K562 (cell line): ENCODE measurements at regions not wholly inside any gene's neighbourhood (a gene's known extent, or its start where the extent isn't known, plus 50 kb on each side); places are given as distances from the start of the nearest gene placed in this dataset.

Experiments
- ATAC-seq: fragments of 200-7000 bp; cut with Tn5 transposase; 3 replicates; pipeline ENCODE4 v1.9.1; 2020; ENCODE audit warnings: moderate library complexity
- BruUV-seq: library from RNA; stranded (reverse); fragments of 400-500 nt; replicated peaks from 2 replicates; lab custom pipeline; 2021; lab: Mats Ljungman, UMichigan
- CTCF ChIA-PET: fragments of 300-600 bp; formaldehyde crosslinking; extraction: SDS; loops from one replicate; lab custom pipeline; 2021; ENCODE audit warnings: low intra/inter-chr PET ratio; lab: Yijun Ruan, JAX
- POLR2A ChIA-PET: fragments of 300-600, 350-650 bp; sonication (Branson Sonifier 250); formaldehyde crosslinking; extraction: SDS; loops from one replicate; lab custom pipeline; 2021; ENCODE audit warnings: antibody characterized with exemption, inconsistent platforms; lab: Yijun Ruan, JAX
- DNase-seq, 4 experiments: peaks; one replicate each; pipeline versions ENCODE4 v3.0.0 to v3.0.0-alpha.2; 2011 to 2018; ENCODE audit warnings: low spot score in 3 of 4, mixed read lengths in 3 of 4; ENCODE audit errors: extremely low read depth in 1 of 4
- FAIRE-seq: peaks from 2 replicates; lab custom pipeline; 2011; peaks lifted over from hg19 to GRCh38; lab: Jason Lieb, UNC
- H2AFZ ChIP-seq: 2 replicates; pipeline ENCODE4 v1.6.0; 2011; ENCODE audit warnings: low read depth, low read length, control low read depth, inconsistent platforms
- H3K27ac ChIP-seq: fragments of 200-600 bp; 3 replicates; pipeline ENCODE4 v1.8.0; 2011; ENCODE audit warnings: low read depth, mild to moderate bottlenecking, control low read depth, inconsistent platforms, low read length, moderate library complexity, mixed read lengths; ENCODE audit errors: extremely low read depth
- H3K27me3 ChIP-seq, 2 experiments: fragments of 300-600 bp in 1 of 2; 2 replicates in 1 of 2; 3 replicates in 1 of 2; pipeline versions ENCODE4 v1.6.0 to v1.8.0; 2011; ENCODE audit warnings: inconsistent platforms in 2 of 2, low read length in 2 of 2, mild to moderate bottlenecking in 1 of 2, mixed read lengths in 1 of 2, moderate library complexity in 1 of 2; ENCODE audit not compliant: control insufficient read depth in 2 of 2, insufficient read depth in 2 of 2
- H3K36me3 ChIP-seq: fragments of 300-600 bp; 3 replicates; pipeline ENCODE4 v1.8.0; 2011; ENCODE audit warnings: mild to moderate bottlenecking, low read length, inconsistent platforms; ENCODE audit not compliant: control insufficient read depth, insufficient read depth
- H3K4me1 ChIP-seq, 2 experiments: fragments of 200-600 bp in 1 of 2; replicated peaks in 1 of 2; 2 replicates in 1 of 2; 3 replicates in 1 of 2; pipeline versions ENCODE4 v1.5.1 to v1.8.0; 2011; ENCODE audit warnings: inconsistent platforms in 2 of 2, low read length in 2 of 2, mild to moderate bottlenecking in 1 of 2, mixed read lengths in 1 of 2, moderate library complexity in 1 of 2; ENCODE audit not compliant: control insufficient read depth in 2 of 2, insufficient read depth in 2 of 2
- H3K4me2 ChIP-seq: 2 replicates; pipeline ENCODE4 v1.6.1; 2011; ENCODE audit warnings: low read length, control low read depth, inconsistent platforms, mixed read lengths; ENCODE audit not compliant: insufficient read depth
- H3K4me3 ChIP-seq: fragments of 200-600 bp; sonication (generic), shearing (Covaris generic); 2 replicates; pipeline ENCODE4 v1.5.1; 2016; ENCODE audit warnings: control low read depth, inconsistent platforms
- H3K79me2 ChIP-seq: fragments of 200-600 bp; 3 replicates; pipeline ENCODE4 v1.8.0; 2011; ENCODE audit warnings: low read length, inconsistent platforms; ENCODE audit not compliant: control insufficient read depth, insufficient read depth
- H3K9ac ChIP-seq, 2 experiments: 2 replicates each; pipeline versions ENCODE4 v1.6.0 to v1.6.1; 2011; ENCODE audit warnings: low read depth in 2 of 2, low read length in 2 of 2, control low read depth in 1 of 2, inconsistent platforms in 1 of 2, mild to moderate bottlenecking in 1 of 2, mixed read lengths in 1 of 2; ENCODE audit not compliant: insufficient read depth in 1 of 2
- H3K9me1 ChIP-seq: one replicate; pipeline ENCODE4 v1.6.0; 2011; ENCODE audit warnings: inconsistent platforms, mild to moderate bottlenecking, low read length, moderate library complexity; ENCODE audit not compliant: control insufficient read depth, insufficient read depth
- H3K9me3 ChIP-seq: replicated peaks from 2 replicates; pipeline ENCODE4 v1.5.1; 2011; ENCODE audit warnings: low read depth, low read length, inconsistent platforms; ENCODE audit not compliant: control insufficient read depth, insufficient read depth
- H4K20me1 ChIP-seq: replicated peaks from 2 replicates; pipeline ENCODE4 v1.6.1; 2011; ENCODE audit warnings: low read length, inconsistent platforms, mixed read lengths; ENCODE audit not compliant: control insufficient read depth, insufficient read depth
- AFF4 ChIP-seq: sonication (generic); formaldehyde crosslinking; IDR thresholded peaks from 2 replicates; pipeline ENCODE4 v1.8.0; 2023; ENCODE audit warnings: mild to moderate bottlenecking, missing genetic modification reagents
- ARID1B ChIP-seq: fragments of 450-650 bp; IDR thresholded peaks from 2 replicates; pipeline ENCODE4 v1.6.1; 2016; ENCODE audit warnings: antibody characterized with exemption, mild to moderate bottlenecking, inconsistent platforms
- CBFA2T3 ChIP-seq: fragments of 450-650 bp; IDR thresholded peaks from 2 replicates; pipeline ENCODE4 v1.6.1; 2017
- CTCF ChIP-seq, 3 experiments: IDR thresholded peaks in 2 of 3; conservative IDR thresholded peaks in 1 of 3; 2 replicates each; pipeline ENCODE4 v1.5.1; 2011 to 2012; ENCODE audit warnings: low read length in 3 of 3, mild to moderate bottlenecking in 3 of 3, control low read depth in 2 of 3, improper control_type of control experiment in 1 of 3, inconsistent platforms in 1 of 3, low read depth in 1 of 3, mixed read lengths in 1 of 3, moderate library complexity in 1 of 3; ENCODE audit not compliant: insufficient read depth in 2 of 3
- ETV6 ChIP-seq, 3 experiments: fragments of 150-350 bp in 1 of 3; sonication (generic) in 1 of 3; formaldehyde crosslinking in 1 of 3; IDR thresholded peaks; 2 replicates each; pipeline versions ENCODE4 v1.6.1 to v1.8.0; 2014 to 2022; ENCODE audit warnings: borderline replicate concordance in 2 of 3, low read depth in 2 of 3, antibody characterized with exemption in 1 of 3, low read length in 1 of 3, mild to moderate bottlenecking in 1 of 3, missing genetic modification reagents in 1 of 3
- GATA2 ChIP-seq: sonication (generic); formaldehyde crosslinking; IDR thresholded peaks from 2 replicates; pipeline ENCODE4 v1.4.0; 2020; ENCODE audit warnings: mild to moderate bottlenecking, missing genetic modification reagents
- PPARD ChIP-seq: fragments of 250-450 bp; sonication (Bioruptor Pico); IDR thresholded peaks from 2 replicates; pipeline ENCODE4 v1.8.0; 2022; ENCODE audit warnings: inconsistent platforms, mild to moderate bottlenecking, moderate library complexity
- RBM14 ChIP-seq: fragments of 200-400 bp; formaldehyde crosslinking; IDR thresholded peaks from 2 replicates; pipeline ENCODE4 v1.6.1; 2018; ENCODE audit warnings: low read depth, mild to moderate bottlenecking, low read length, moderate library complexity, borderline replicate concordance; ENCODE audit not compliant: insufficient read depth
- SIN3B ChIP-seq: fragments of 450-650 bp; IDR thresholded peaks from 2 replicates; pipeline ENCODE4 v1.6.1; 2017; ENCODE audit warnings: low read depth, mild to moderate bottlenecking, moderate library complexity
- SMAD4 ChIP-seq: fragments of 250-450 bp; sonication (Bioruptor Pico); conservative IDR thresholded peaks from 2 replicates; pipeline ENCODE4 v1.8.0; 2021; ENCODE audit warnings: inconsistent platforms, mild to moderate bottlenecking, moderate library complexity
- SRSF7 ChIP-seq: fragments of 200-400 bp; formaldehyde crosslinking; optimal IDR thresholded peaks from 2 replicates; pipeline ENCODE3; 2017; ENCODE audit warnings: mild to moderate bottlenecking, low read depth, low read length
- TFE3 ChIP-seq: fragments of 450-650 bp; formaldehyde crosslinking; IDR thresholded peaks from 2 replicates; pipeline ENCODE4 v1.4.0; 2020; ENCODE audit warnings: mild to moderate bottlenecking, mixed read lengths
- ZNF124 ChIP-seq: sonication (generic); formaldehyde crosslinking; IDR thresholded peaks from 2 replicates; pipeline ENCODE4 v1.8.1; 2022; ENCODE audit warnings: missing genetic modification reagents
- ZNF384 ChIP-seq: IDR thresholded peaks from 2 replicates; pipeline ENCODE4 v1.6.1; 2012; ENCODE audit warnings: low read depth, low read length, improper control_type of control experiment
- ZNF583 ChIP-seq: fragments of 250-450 bp; sonication (Bioruptor Pico); IDR thresholded peaks from 2 replicates; pipeline ENCODE4 v1.4.0; 2020
- ZNF644 ChIP-seq: fragments of 200-800 bp; sonication (Bioruptor generic); IDR thresholded peaks from 2 replicates; pipeline ENCODE4 v1.6.1; 2016; ENCODE audit warnings: low read depth, missing genetic modification characterization, missing compliant biosample characterization
- ZNF77 ChIP-seq: fragments of 250-450 bp; sonication (Bioruptor Pico); IDR thresholded peaks from 2 replicates; pipeline ENCODE4 v1.5.0; 2020
- ZNF780A ChIP-seq: fragments of 250-450 bp; sonication (Bioruptor Pico); IDR thresholded peaks from 2 replicates; pipeline ENCODE4 v1.5.0; 2021; ENCODE audit warnings: mild to moderate bottlenecking
- WGBS: fragments of 100-300 bp; shearing (Covaris generic); methylation state at CpG from one replicate; pipeline ENCODE4 v1.1.6; 2016; ENCODE audit warnings: low coverage, mixed read lengths; ENCODE audit not compliant: insufficient coverage; ENCODE audit errors: missing lambda C conversion rate; 5-methylcytosine and 5-hydroxymethylcytosine counted together
- in situ Hi-C: fragments of 300-500 bp; cut with MboI; formaldehyde crosslinking; loops from 4 replicates; pipeline ENCODE4 v1.15.0; 2018; ENCODE audit warnings: inconsistent platforms, mixed read lengths
- intact Hi-C: fragments of 100-400 bp; cut with micrococcal nuclease; formaldehyde crosslinking; loops from 2 replicates; pipeline ENCODE4 v1.14.2; 2022

DNA sequence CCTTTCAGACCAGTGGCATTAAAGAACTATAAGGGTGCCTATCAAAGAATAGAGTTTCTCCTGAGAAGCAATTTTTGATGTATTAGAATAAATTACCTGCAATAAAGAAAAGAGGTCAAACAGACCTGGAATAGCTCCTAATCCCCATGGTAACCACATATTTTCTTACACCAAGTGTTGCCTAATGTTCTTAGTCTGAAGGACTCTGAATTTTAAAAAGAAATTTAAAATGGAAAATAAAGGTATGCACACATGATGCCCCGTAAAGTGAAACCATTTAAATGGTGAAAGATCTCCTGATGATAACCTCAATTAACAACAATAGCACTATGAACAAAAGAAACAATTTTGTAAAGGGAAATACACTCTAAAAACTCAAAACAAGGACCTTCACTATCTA, 55.1 kb upstream of the LOC128125822 start:
- DNase-seq (no peak), FAIRE-seq (no peak), ATAC-seq (no peak)
- ChIA-PET CTCF (no interaction called here), POLR2A (no interaction called here)
- Histone ChIP-seq H4K20me1 (no peaks in the 10 kb centered on the region), H3K4me2 (no peak overlapping the region), H3K9ac (no peak overlapping the region), H3K4me3 (no peak overlapping the region), H3K36me3 (no peaks in the 10 kb centered on the region), H3K27me3 (no peaks in the 10 kb centered on the region), H3K9me1 (no peaks in the 10 kb centered on the region), H2AFZ (no peak overlapping the region), H3K79me2 (no peaks in the 10 kb centered on the region), H3K9me3 (no peaks in the 10 kb centered on the region), H3K27ac (no peak overlapping the region), H3K4me1 (no peaks in the 10 kb centered on the region)
- 0% methylated on average over 1 of the region's 1 CpG for WGBS
- in situ Hi-C loops, result no loop called here
- BruUV-seq, result no TSS peak
- intact Hi-C loops, result no loop called here
- TF ChIP-seq ZNF124 (no peak), SRSF7 (no peak), ZNF583 (CRISPR knock-in tag) (no peak), ZNF780A (no peak), ARID1B (no peak), ETV6 (IDR thresholded peaks at IDR 0.05; ENCODE audit: borderline replicate concordance in 1 of 2, low read depth in 2 of 2, low read length in 1 of 2) (no peak), ETV6 (CRISPR knock-in tag; IDR thresholded peaks at IDR 0.05; ENCODE audit: borderline replicate concordance) (no peak), CTCF (IDR thresholded peaks at IDR 0.05 in 2 of 3, conservative IDR thresholded peaks at IDR 0.05 in 1 of 3; ENCODE audit: insufficient read depth in 2 of 3, low read depth in 1 of 3, low read length in 3 of 3) (no peak), ZNF77 (CRISPR knock-in tag) (no peak), AFF4 (CRISPR knock-in tag) (no peak), ZNF644 (no peak), CBFA2T3 (no peak), GATA2 (CRISPR knock-in tag) (no peak), SMAD4 (CRISPR knock-in tag) (no peak), PPARD (CRISPR knock-in tag) (no peak), RBM14 (no peak), TFE3 (CRISPR knock-in tag) (no peak), ZNF384 (no peak), SIN3B (no peak)
